LNCaP clone FGC (cell line): ENCODE measurements at regions not wholly inside any gene's neighbourhood (a gene's known extent, or its start where the extent isn't known, plus 50 kb on each side); places are given as distances from the start of the nearest gene placed in this dataset.

Experiments used
- DNase-seq: peaks from one replicate; pipeline ENCODE4 v3.0.0-alpha.2; 2011; ENCODE audit warnings: low read depth
- H3K4me3 ChIP-seq: 2 replicates; pipeline ENCODE4 v1.5.1; 2011; ENCODE audit warnings: mild to moderate bottlenecking, low read depth, low read length, control low read depth
- CTCF ChIP-seq: IDR thresholded peaks from 2 replicates; pipeline ENCODE4 v1.5.1; 2012; ENCODE audit warnings: mild to moderate bottlenecking; ENCODE audit not compliant: control insufficient read depth, insufficient read depth; ENCODE audit errors: extremely low read depth

GRCh38 chr6:165926378-165926777 lies 241.3 kb downstream of the TBXT start:
- TF ChIP-seq CTCF, result no peak
- H3K4me3 ChIP-seq, result no peak overlapping the region
- no peak for DNase-seq

- no peak overlapping the region for H3K4me3 ChIP-seq
- no peak for TF ChIP-seq CTCF
- peak; percentile 52 for DNase-seq
Measured at GRCh38 chr6:165925474-165926156, 242.0 kb downstream of the TBXT start.

- H3K4me3 ChIP-seq, result no peak overlapping the region
- DNase-seq, result no peak
- no peak for TF ChIP-seq CTCF
Measured at GRCh38 chr6:165922309-165922794, 245.3 kb downstream of the TBXT start.

GRCh38 chr6:165920896-165921671 lies 246.6 kb downstream of the TBXT start:
- H3K4me3 ChIP-seq, result no peak overlapping the region
- no peak for TF ChIP-seq CTCF
- DNase-seq, result no peak

GRCh38 chr6:165917576-165917975 lies 250.1 kb downstream of the TBXT start:
- no peak for TF ChIP-seq CTCF
- no peak for DNase-seq
- no peak overlapping the region for H3K4me3 ChIP-seq

GRCh38 chr6:165915022-165915770 lies 252.2 kb upstream of the PDE10A start:
- DNase-seq, result no peak
- TF ChIP-seq CTCF, result no peak
- no peak overlapping the region for H3K4me3 ChIP-seq
